Urinary bladder (tissue), 3 donors: ENCODE measurements at regions not wholly inside any gene's neighbourhood (a gene's known extent, or its start where the extent isn't known, plus 50 kb on each side); places are given as distances from the start of the nearest gene placed in this dataset.
A peak's percentile ranks its signal among the peaks of the same experiment; 100 is the strongest.

Experiments used
- DNase-seq: peaks from one replicate; pipeline ENCODE4 v3.0.0-alpha.2; 2015; ENCODE audit errors: extremely low spot score
- H3K27ac ChIP-seq: one replicate; pipeline ENCODE4 v1.5.1; 2013; ENCODE audit warnings: low read depth, mild to moderate bottlenecking, moderate library complexity
- H3K36me3 ChIP-seq: one replicate; pipeline ENCODE4 v1.6.1; 2013; ENCODE audit warnings: mild to moderate bottlenecking, moderate library complexity; ENCODE audit not compliant: insufficient read depth
- H3K4me1 ChIP-seq: one replicate; pipeline ENCODE4 v1.6.1; 2013; ENCODE audit warnings: mild to moderate bottlenecking, moderate library complexity; ENCODE audit not compliant: insufficient read depth
- H3K4me3 ChIP-seq: one replicate; pipeline ENCODE4 v1.5.1; 2013; ENCODE audit warnings: low read depth, low read length
- WGBS: extraction: QIAGEN DNeasy Blood & Tissue Kit; methylation state at CpG from one replicate; pipeline ENCODE4 v1.1.7; 2013; 5-methylcytosine and 5-hydroxymethylcytosine counted together
- donor health status: healthy with polysubstance abuse.
- donor health status: healthy.

GRCh38 chr13:33537676-33538075, 252.1 kb upstream of the STARD13 start:
- Histone ChIP-seq H3K36me3 (no peaks in the 10 kb centered on the region), H3K4me3 (no peak overlapping the region), H3K27ac (peak overlapping the region; percentile 73), H3K4me1 (peaks cover 1% of the 10 kb centered on the region)
- DNase-seq: no peak
- WGBS: 35% methylated on average over 2 of the region's 2 CpGs

GRCh38 chr13:33541456-33541855, 255.9 kb upstream of the STARD13 start:
- peak overlapping the region; percentile 59 for H3K27ac ChIP-seq
- no peaks in the 10 kb centered on the region for H3K36me3 ChIP-seq
- DNase-seq: no peak
- WGBS: 35% methylated on average over 7 of the region's 7 CpGs
- no peak overlapping the region for H3K4me3 ChIP-seq
- H3K4me1 ChIP-seq: peaks cover 1% of the 10 kb centered on the region

- Histone ChIP-seq H3K4me3 (peak overlapping the region; percentile 38), H3K36me3 (no peaks in the 10 kb centered on the region), H3K27ac (peak overlapping the region; percentile 99), H3K4me1 (peaks cover 1% of the 10 kb centered on the region)
- WGBS: 4% methylated on average over 8 of the region's 8 CpGs
- DNase-seq: no peak
Measured at GRCh38 chr13:33541962-33542308, 256.4 kb upstream of the STARD13 start.

- WGBS: under 1% methylated on average over 70 of the region's 70 CpGs
- no peaks in the 10 kb centered on the region for H3K36me3 ChIP-seq
- peak overlapping the region; percentile 45 for H3K4me3 ChIP-seq
- peak overlapping the region; percentile 99 for H3K27ac ChIP-seq
- peak; percentile 98 for DNase-seq
- H3K4me1 ChIP-seq: no peaks in the 10 kb centered on the region
Measured at GRCh38 chr13:33542309-33543088, 256.9 kb upstream of the STARD13 start.

- no peaks in the 10 kb centered on the region for H3K36me3 ChIP-seq
- H3K27ac ChIP-seq: peak overlapping the region; percentile 99
- whole genome bisulfite sequencing: 2% methylated on average over 7 of the region's 7 CpGs
- DNase-seq: no peak
- peak overlapping the region; percentile 45 for H3K4me3 ChIP-seq
- no peaks in the 10 kb centered on the region for H3K4me1 ChIP-seq
Measured at GRCh38 chr13:33543089-33543459, 257.5 kb upstream of the STARD13 start.

GRCh38 chr13:33543631-33544265, 258.2 kb upstream of the STARD13 start:
- H3K36me3 ChIP-seq: no peaks in the 10 kb centered on the region
- no peak overlapping the region for H3K4me3 ChIP-seq
- peak overlapping the region; percentile 99 for H3K27ac ChIP-seq
- DNase-seq: no peak
- H3K4me1 ChIP-seq: no peaks in the 10 kb centered on the region
- 45% methylated on average over 3 of the region's 3 CpGs for WGBS

GRCh38 chr13:33544308-33544707, 258.8 kb upstream of the STARD13 start:
- no peak overlapping the region for H3K4me3 ChIP-seq
- H3K4me1 ChIP-seq: no peaks in the 10 kb centered on the region
- no peak overlapping the region for H3K27ac ChIP-seq
- no peak for DNase-seq
- no peaks in the 10 kb centered on the region for H3K36me3 ChIP-seq
- 44% methylated on average over 3 of the region's 3 CpGs for WGBS

GRCh38 chr13:33545492-33545891, 259.9 kb upstream of the STARD13 start:
- no peaks in the 10 kb centered on the region for H3K4me1 ChIP-seq
- no peaks in the 10 kb centered on the region for H3K36me3 ChIP-seq
- DNase-seq: no peak
- H3K4me3 ChIP-seq: no peak overlapping the region
- WGBS: 91% methylated on average over 3 of the region's 3 CpGs
- H3K27ac ChIP-seq: peak overlapping the region; percentile 23

- Histone ChIP-seq H3K36me3 (no peaks in the 10 kb centered on the region), H3K4me1 (no peaks in the 10 kb centered on the region), H3K4me3 (no peak overlapping the region), H3K27ac (no peak overlapping the region)
- 40% methylated on average over 1 of the region's 1 CpG for WGBS
- DNase-seq: no peak
Measured at GRCh38 chr13:33547035-33547434, 261.5 kb upstream of the STARD13 start.

GRCh38 chr13:33548069-33548468, 262.5 kb upstream of the STARD13 start:
- Histone ChIP-seq H3K4me1 (no peaks in the 10 kb centered on the region), H3K27ac (no peak overlapping the region), H3K4me3 (no peak overlapping the region), H3K36me3 (no peaks in the 10 kb centered on the region)
- DNase-seq: no peak

- Histone ChIP-seq H3K4me1 (no peaks in the 10 kb centered on the region), H3K36me3 (no peaks in the 10 kb centered on the region), H3K27ac (no peak overlapping the region), H3K4me3 (no peak overlapping the region)
- DNase-seq: no peak
- 94% methylated on average over 3 of the region's 3 CpGs for WGBS
Measured at GRCh38 chr13:33550276-33550675, 264.7 kb upstream of the STARD13 start.

- H3K4me1 ChIP-seq: no peaks in the 10 kb centered on the region
- DNase-seq: no peak
- 98% methylated on average over 2 of the region's 2 CpGs for WGBS
- no peak overlapping the region for H3K27ac ChIP-seq
- H3K36me3 ChIP-seq: no peaks in the 10 kb centered on the region
- H3K4me3 ChIP-seq: no peak overlapping the region
Measured at GRCh38 chr13:33550885-33551284, 265.3 kb upstream of the STARD13 start.

GRCh38 chr13:33554919-33555791, 262.8 kb upstream of the RFC3 start:
- DNase-seq: no peak
- no peak overlapping the region for H3K4me3 ChIP-seq
- H3K36me3 ChIP-seq: no peaks in the 10 kb centered on the region
- H3K27ac ChIP-seq: peak overlapping the region; percentile 23
- no peaks in the 10 kb centered on the region for H3K4me1 ChIP-seq
- 49% methylated on average over 3 of the region's 3 CpGs for WGBS

- Histone ChIP-seq H3K4me3 (no peak overlapping the region), H3K4me1 (no peaks in the 10 kb centered on the region), H3K27ac (no peak overlapping the region), H3K36me3 (no peaks in the 10 kb centered on the region)
- 100% methylated on average over 1 of the region's 1 CpG for WGBS
- no peak for DNase-seq
Measured at GRCh38 chr13:33556828-33557227, 261.1 kb upstream of the RFC3 start.
